ENCODE measurements at regions not wholly inside any gene's neighbourhood (a gene's known extent, or its start where the extent isn't known, plus 50 kb on each side); places are given as distances from the start of the nearest gene placed in this dataset.

- no peak for TF ChIP-seq ZNF121 (CRISPR knock-in tag; IDR thresholded peaks at IDR 0.05)
Measured at GRCh38 chr2:39529836-39530235, 92.8 kb upstream of the MAP4K3 start (continued).

GRCh38 chr2:39530411-39530866 is 93.4 kb upstream of the MAP4K3 start:
- FAIRE-seq, result no peak
- POLR2A ChIA-PET, result interaction anchor here (1.3 kb wide), 1 partner anchor 14 kb away, joined by 4 read pairs; no protein-coding TSS in a partner anchor
- H2AFZ ChIP-seq (ENCODE audit: low read length), result no peak overlapping the region
- no peaks in the 10 kb centered on the region for H3K27me3 ChIP-seq (ENCODE audit: control insufficient read depth in 1 of 2, insufficient read depth in 2 of 2, low read length in 2 of 2)
- ATAC-seq, result no peak
- DNase-seq (ENCODE audit: low spot score), result no peak
- H3K9me3 ChIP-seq (ENCODE audit: low read length), result no peaks in the 10 kb centered on the region
- H3K9ac ChIP-seq (ENCODE audit: insufficient read depth, low read depth, low read length), result no peak overlapping the region
- H3K4me2 ChIP-seq (ENCODE audit: low read depth, low read length), result no peak overlapping the region
- intact Hi-C loops (cut with micrococcal nuclease; ENCODE audit: unreplicated experiment) (no loop called here), in situ Hi-C loops (cut with HindIII; ENCODE audit: extremely low pct_ligation_motif_present, low pct_unique_long_range_greater_than_20kb) (no loop called here)
- TF ChIP-seq SKI (IDR thresholded peaks at IDR 0.05; ENCODE audit: partially characterized antibody) (no peak), NR3C1 (CRISPR knock-in tag; IDR thresholded peaks at IDR 0.05) (no peak), ZNF20 (CRISPR knock-in tag; IDR thresholded peaks at IDR 0.05) (no peak), ZNF12 (CRISPR knock-in tag; IDR thresholded peaks at IDR 0.05) (no peak), TSC22D2 (CRISPR knock-in tag; IDR thresholded peaks at IDR 0.05; ENCODE audit: borderline replicate concordance) (no peak), THYN1 (CRISPR knock-in tag; IDR thresholded peaks at IDR 0.05; ENCODE audit: borderline replicate concordance, low read depth) (no peak), NR2C2 (CRISPR knock-in tag; IDR thresholded peaks at IDR 0.05; ENCODE audit: borderline replicate concordance) (no peak), HES4 (CRISPR knock-in tag; IDR thresholded peaks at IDR 0.05; ENCODE audit: borderline replicate concordance) (no peak), ZNF276 (CRISPR knock-in tag; IDR thresholded peaks at IDR 0.05; ENCODE audit: low read depth) (no peak), ZNF766 (CRISPR knock-in tag; IDR thresholded peaks at IDR 0.05; ENCODE audit: borderline replicate concordance) (no peak), MXI1 (IDR thresholded peaks at IDR 0.05; ENCODE audit: borderline replicate concordance, low read depth, low read length) (no peak), ZNF430 (CRISPR knock-in tag; IDR thresholded peaks at IDR 0.05) (no peak), ZEB1 (IDR thresholded peaks at IDR 0.05; ENCODE audit: insufficient replicate concordance, low read depth) (no peak)
- no peaks in the 10 kb centered on the region for H3K79me2 ChIP-seq (ENCODE audit: insufficient read depth, low read length)
- 66% methylated on average over 1 of the region's 1 CpG for WGBS (ENCODE audit: low lambda C conversion rate)
- CTCF ChIA-PET (ENCODE audit: low intra/inter-chr PET ratio, low total read pairs), result no interaction called here
- H3K36me3 ChIP-seq (replicated peaks in 1 of 2; ENCODE audit: control insufficient read depth in 1 of 2, insufficient read depth in 2 of 2, low read length in 2 of 2), result peaks cover 2 to 3% of the 10 kb centered on the region in 2 experiments; a peak in 3 of 5 replicates
- no peak overlapping the region for H3K27ac ChIP-seq (ENCODE audit: extremely low read length, insufficient read depth, low read length)
- H3K4me3 ChIP-seq (replicated peaks in 1 of 3; ENCODE audit: insufficient read depth in 1 of 3, low read depth in 2 of 3, low read length in 3 of 3), result no peak overlapping the region
- H3K4me1 ChIP-seq (ENCODE audit: insufficient read depth, low read length), result peaks cover 47% of the 10 kb centered on the region
- BruUV-seq (replicated peaks), result no TSS peak
- no peaks in the 10 kb centered on the region for H4K20me1 ChIP-seq (ENCODE audit: insufficient read depth, low read length)
